ENCODE measurements at regions not wholly inside any gene's neighbourhood (a gene's known extent, or its start where the extent isn't known, plus 50 kb on each side); places are given as distances from the start of the nearest gene placed in this dataset.

DNA sequence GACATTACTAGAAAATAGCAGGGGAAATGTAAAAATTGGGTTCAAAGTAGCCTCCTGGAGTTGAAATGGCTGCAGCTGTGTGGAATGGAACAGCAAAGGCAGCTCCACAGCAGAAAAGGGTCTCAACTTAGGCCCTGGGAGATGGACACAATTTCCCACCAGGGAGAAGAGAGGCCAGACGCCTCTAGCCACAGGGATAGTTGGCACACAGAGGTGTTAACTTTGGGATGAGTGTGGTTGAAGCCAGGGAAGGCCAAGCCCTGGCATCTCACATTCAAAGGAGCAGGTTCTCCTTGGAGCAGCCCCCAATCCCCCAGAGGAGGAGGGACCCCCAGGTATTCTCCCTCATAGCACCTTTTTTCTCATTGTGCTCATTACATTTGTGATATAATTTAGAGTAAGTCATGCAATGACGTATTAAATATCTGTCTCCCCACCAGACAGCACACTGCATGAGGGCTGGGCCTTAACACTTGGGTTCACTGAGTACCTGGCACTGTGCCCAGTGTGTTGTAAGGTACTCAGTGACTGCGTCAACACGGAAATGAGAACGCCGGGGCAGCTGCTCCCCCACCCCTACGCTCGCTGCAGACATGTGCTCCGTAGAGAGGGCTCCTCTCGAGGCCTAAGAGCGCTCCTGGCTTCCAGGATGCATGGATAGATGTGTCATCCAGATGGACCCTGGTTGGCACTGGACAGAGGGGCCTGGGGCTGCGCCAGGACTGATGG lies 76.0 kb upstream of the CD93 start:
- TF ChIP-seq, protein P1, sequence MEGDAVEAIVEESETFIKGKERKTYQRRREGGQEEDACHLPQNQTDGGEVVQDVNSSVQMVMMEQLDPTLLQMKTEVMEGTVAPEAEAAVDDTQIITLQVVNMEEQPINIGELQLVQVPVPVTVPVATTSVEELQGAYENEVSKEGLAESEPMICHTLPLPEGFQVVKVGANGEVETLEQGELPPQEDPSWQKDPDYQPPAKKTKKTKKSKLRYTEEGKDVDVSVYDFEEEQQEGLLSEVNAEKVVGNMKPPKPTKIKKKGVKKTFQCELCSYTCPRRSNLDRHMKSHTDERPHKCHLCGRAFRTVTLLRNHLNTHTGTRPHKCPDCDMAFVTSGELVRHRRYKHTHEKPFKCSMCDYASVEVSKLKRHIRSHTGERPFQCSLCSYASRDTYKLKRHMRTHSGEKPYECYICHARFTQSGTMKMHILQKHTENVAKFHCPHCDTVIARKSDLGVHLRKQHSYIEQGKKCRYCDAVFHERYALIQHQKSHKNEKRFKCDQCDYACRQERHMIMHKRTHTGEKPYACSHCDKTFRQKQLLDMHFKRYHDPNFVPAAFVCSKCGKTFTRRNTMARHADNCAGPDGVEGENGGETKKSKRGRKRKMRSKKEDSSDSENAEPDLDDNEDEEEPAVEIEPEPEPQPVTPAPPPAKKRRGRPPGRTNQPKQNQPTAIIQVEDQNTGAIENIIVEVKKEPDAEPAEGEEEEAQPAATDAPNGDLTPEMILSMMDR (IDR thresholded peaks at IDR 0.05) = no peak
- TF ChIP-seq ESRRA (IDR thresholded peaks at IDR 0.05; ENCODE audit: borderline replicate concordance, low read length) (no peak), EP300 (IDR thresholded peaks at IDR 0.05) (no peak), TP53 (CRISPR knock-in tag; IDR thresholded peaks at IDR 0.05) (no peak), JUN (IDR thresholded peaks at IDR 0.05) (no peak), RAD21 (conservative IDR thresholded peaks at IDR 0.05 in 1 of 2, IDR thresholded peaks at IDR 0.05 in 1 of 2) (no peak), POLR2AphosphoS2 (conservative IDR thresholded peaks at IDR 0.05; ENCODE audit: low read length) (no peak), JUNB (IDR thresholded peaks at IDR 0.05) (no peak), POLR2A (IDR thresholded peaks at IDR 0.05; ENCODE audit: low read length) (no peak), RFX5 (IDR thresholded peaks at IDR 0.05) (no peak), NPAS2 (CRISPR knock-in tag; IDR thresholded peaks at IDR 0.05; ENCODE audit: borderline replicate concordance) (no peak), CHD2 (IDR thresholded peaks at IDR 0.05; ENCODE audit: low read length, partially characterized antibody) (no peak)
